GM12875 (cell line): ENCODE measurements at regions not wholly inside any gene's neighbourhood (a gene's known extent, or its start where the extent isn't known, plus 50 kb on each side); places are given as distances from the start of the nearest gene placed in this dataset.
A peak's percentile ranks its signal among the peaks of the same experiment; 100 is the strongest.
"Not testable (repeated sequence)": the region's sequence is repeated elsewhere in the genome, so short reads cannot be mapped to it uniquely, and the experiment has no call there.

Experiments
- H3K4me3 ChIP-seq: one replicate; pipeline ENCODE4 v1.5.1; 2011; ENCODE audit warnings: low read depth, low read length, control low read depth

DNA sequence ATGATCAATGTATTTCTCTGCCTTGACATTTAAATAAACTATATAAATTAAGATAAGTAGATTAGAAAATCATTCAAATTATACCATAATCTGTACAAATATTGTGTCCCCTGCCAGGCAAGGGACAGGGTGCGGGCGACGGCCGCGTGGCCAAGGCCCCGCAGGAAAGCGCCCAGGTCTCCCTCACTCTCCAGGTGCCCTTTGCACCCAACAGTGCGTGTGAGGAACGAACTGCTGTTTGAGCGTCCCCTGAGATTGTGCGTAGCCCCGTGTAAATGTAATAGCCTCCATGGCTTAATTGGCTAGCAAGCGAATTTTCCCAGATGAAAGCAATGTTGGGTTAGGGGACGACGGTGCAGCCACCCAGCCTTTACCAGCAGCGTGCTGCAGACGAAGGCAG lies 161.4 kb downstream of the SYT15 start:
- not testable (repeated sequence) for H3K4me3 ChIP-seq

DNA sequence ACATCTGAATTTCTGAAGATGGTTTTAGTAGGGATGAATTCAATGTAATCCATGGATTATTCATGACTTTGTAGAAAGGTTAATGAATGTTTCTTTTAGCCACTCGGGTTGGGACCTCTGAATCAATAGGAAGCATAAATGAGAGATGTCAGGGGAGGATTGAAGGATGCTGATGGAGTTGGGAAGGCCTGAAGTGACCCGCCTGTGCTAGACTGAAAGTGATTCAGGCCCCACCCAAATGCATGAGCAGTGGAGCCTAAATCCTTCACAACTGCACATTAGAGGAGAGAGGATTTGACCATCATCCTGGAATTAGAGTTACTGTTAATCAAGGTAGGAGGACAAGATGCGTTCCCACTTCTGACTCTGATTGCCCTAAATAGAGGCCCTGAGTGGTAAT lies 162.2 kb upstream of the PTPN20 start:
- H3K4me3 ChIP-seq: not testable (repeated sequence)

DNA sequence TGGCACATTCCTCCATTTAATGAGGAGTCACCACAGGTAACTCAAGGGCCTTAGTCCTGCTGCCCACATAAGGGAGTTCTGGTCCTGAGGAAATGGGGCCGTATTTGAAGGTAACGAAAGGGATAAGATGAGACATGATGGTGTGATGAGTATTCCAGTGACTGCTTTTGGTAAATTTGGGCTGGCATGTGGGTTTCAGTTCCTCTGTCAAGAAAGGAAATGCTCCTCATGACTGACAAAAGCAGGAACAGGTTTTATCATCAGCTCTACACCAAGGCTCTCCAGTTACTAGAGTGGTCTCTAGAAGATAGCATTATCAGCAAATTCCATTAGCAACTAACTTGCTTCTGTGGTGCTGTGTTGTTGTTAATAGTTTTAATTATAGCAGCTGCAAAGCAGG lies 161.8 kb upstream of the PTPN20 start:
- H3K4me3 ChIP-seq: not testable (repeated sequence)

DNA sequence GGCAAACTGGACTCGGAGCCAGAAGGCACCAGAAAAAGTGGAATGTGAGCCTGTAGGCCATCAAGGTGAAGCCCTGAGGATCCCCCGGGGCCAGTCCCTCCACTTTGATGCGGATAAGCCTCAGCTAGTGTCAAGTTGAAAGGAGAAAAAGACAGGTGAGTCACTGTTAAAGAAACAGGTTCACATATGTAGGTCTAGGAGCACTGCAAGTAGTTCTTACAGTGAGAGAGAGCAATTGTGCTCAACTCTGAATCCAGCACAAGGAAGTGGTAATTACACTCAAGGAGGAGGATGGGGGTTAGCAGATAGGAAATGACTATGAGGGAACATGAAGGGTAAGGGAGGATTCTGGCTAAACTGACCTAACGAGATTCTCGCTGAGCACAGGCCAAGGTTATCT lies 157.5 kb upstream of the PTPN20 start:
- not testable (repeated sequence) for H3K4me3 ChIP-seq

DNA sequence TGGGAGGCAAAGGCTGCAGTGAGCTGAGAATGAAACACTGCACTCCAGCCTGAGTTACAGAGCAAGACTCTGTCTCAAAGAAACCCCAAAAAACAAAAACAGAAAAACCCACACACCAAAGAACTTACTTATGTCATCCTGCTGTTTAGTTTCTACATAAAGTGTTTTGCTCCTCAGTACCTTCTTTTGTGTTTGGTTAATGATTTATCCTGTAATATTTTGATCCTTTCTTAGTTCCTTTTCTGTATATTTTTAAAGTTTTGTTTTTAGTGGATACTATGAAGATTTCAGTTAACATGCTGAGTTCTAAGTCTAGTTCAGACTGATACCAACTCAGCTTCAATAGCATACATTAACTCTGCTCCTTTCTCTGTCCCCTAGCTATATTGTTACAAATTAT lies 149.8 kb upstream of the PTPN20 start:
- not testable (repeated sequence) for H3K4me3 ChIP-seq

DNA sequence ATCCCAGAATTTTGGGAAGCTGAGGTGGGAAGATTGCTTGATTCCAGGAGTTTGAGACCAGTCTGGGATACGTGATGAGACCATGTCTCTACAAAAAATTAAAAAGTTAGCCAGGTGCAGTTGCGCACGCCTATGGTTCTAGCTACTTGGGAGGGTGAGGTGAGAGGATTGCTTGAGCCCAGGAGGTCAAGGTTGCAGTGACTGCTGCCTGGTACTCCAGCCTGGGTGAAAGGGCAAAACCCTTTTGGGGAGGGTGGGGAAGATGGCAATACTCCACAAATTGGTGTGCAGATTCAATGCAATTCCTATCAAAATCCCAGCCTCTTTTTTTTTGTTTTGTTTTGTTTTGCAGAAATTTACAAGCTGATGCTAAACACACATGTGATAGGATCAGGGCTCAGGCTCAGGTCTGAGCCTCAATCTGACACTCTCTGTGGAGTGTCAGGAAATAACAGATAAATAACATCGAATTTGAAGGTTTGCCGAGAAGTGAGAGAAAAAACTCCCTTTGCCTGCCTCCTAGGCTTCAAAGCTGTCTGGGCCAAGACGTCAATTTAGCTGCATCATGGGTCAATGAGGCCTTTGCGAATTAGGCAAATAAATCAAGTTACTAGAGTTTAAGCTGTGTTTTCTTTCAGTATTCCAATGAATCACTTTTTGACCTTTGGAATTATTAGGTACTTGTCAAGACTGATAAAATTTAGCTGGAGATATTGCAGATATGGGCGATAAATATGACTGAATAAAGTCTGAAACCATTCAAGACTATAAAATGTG lies 142.5 kb upstream of the PTPN20 start:
- not testable (repeated sequence) for H3K4me3 ChIP-seq

DNA sequence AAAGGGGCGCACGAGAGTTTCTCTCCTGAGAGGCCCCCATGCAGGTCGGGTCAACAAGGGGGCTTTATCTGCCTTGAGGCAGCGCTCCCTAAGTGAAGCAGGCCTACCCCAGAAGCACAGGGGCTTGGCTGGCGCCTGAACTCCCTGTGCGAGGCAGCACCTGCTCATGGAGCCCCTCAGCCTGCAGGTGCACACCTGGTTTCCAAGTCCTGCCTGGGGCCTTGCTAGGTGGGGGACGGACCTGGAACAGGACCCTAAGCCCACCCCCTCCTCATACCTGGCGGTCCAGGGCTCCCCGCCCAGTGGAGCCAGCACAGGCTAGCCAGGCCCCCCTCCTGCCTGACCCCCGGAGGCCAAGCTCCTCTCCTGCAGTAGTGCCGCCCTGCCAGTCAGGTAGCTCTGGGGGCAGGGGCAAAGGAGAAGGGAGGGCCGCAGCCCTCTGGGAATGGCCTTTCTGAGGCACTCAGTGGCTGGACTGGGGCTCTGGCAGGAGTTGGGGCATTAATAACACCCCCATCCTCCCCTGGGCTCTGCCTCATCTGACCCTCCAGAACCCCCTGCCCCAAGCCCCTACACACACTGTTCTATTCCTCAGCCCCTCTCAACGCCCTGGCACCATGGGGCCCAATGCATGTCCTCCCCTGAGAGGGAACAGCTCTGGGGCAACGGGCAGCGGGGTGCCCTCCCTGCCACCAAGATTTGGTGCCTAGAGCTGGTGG lies 137.9 kb upstream of the PTPN20 start:
- not testable (repeated sequence) for H3K4me3 ChIP-seq

DNA sequence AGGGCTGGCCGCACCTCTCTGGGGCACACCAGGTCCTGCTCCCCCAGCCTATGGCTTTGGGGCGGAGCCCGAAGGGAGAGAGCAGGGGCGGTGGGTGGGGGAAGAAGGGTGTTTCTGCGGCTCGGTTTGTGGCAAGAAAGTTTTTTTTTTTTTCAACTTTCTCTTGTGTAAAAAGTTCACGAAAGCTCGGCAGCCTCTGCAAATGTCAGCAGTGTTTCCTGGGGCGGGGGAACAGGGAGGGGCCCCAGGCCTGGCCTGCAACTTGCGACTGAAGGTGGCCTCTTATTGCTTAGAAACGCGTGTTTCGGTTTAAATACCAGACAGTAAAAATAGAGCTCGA lies 137.4 kb upstream of the PTPN20 start:
- H3K4me3 ChIP-seq: not testable (repeated sequence)

DNA sequence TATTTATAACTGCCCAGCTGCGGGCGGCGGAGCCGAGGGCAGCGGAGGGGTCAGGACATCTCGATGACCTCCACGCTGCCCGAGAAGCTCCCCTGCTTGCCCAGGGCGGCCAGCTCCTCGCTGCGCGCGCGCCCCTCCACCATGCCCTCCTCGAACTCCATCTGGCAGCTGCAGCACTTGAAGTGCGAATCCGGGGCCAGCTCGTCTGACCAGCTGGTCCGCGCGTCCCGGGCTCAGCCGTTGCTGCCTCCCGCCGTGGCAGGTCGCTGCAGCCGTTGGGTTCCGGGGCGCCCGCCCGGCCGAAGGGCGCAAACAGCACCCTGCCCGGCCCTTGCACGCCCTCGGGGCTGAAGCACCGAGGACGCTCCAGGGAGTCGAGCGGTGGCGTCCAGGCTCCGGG lies 136.9 kb upstream of the PTPN20 start:
- not testable (repeated sequence) for H3K4me3 ChIP-seq

DNA sequence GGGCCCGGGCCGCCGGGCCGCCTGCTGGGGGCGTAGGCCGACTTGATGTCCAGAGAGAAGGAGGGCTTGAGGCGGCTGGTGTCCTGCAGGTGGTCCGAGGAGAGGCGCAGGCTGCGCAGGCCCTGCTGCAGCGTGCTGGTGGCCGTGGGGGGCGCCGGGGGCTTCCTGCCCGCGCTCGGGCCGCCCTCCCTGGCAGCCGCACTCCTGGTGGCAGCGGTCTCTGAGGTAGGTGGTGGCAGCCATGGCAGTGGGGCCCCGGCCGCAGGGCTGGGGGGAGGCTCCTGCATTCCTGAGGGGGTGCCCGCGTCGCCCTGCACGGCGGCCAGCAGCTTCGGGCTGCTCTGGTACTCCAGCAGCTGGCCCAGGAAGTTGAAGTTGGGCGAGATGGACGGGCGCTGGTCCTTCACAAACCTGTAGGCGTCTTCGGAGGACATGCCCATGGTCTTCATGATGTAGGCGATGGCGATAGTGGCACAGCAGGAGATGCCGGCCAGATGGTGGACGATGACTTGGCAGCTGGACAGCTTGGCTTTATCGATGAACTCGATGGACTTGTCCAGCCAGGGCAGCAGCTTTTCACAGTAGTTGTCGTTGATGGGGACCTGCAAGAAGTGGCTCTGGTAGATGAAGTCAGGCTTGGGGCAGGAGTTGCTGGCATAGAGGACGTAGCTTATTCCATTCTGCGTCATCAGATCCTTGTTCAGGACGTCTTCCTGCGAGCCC lies 136.1 kb upstream of the PTPN20 start:
- not testable (repeated sequence) for H3K4me3 ChIP-seq

DNA sequence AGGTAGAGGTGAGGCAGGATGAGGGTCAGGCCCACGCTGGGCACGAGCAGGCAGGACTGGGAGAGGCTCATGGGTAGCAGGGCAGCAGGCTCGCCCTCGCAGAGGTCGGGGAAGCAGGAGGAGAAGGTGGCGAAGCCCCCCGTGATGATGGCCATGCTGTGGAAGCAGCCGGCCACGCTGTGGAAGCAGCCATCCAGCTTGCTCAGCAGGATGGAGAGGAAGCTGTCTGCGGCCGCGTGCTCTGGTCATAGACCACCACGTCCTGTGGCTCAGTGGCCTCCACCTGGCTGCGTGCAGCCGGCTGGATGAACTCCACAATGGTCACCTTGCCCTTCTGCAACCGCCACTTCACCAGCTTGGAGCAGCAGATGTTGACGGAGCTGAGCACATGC lies 135.6 kb upstream of the PTPN20 start:
- H3K4me3 ChIP-seq: not testable (repeated sequence)

DNA sequence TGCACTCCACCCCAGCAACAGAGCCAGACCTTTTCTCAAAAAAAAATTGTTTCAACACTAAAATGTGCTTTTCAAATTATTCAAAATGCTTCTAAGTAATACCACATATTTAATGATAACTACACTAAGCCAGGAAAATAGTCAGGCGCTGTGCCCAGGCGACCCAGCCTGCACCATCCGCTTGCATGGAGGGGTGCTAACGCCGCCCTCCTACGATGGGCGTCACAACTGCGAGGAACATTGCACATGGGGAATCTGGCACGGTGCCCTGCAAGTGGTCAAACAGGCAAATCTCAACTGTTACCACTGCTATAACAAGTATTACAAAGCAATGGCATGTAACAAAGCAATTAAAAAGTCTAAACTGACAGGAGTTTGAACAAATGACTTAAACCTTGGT lies 131.7 kb upstream of the PTPN20 start:
- not testable (repeated sequence) for H3K4me3 ChIP-seq

DNA sequence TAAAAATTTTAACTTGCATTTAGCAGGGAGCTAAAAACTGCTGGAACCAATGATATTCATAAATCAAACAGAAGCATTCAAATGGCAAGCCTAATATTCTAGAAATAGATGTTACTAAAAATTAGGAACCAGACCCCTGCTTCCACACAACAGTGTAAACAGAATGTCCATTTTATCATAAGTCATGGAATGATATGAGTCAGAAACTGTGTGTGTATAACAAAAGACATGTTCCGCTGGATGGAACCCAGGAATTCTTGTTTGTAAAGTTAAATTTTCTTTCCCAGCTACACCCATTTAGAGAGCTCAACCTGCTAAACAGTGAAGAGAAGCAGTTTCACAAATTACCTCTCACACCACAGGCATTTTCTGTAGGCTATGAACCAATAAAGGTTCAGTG lies 131.1 kb upstream of the PTPN20 start:
- H3K4me3 ChIP-seq: not testable (repeated sequence)

DNA sequence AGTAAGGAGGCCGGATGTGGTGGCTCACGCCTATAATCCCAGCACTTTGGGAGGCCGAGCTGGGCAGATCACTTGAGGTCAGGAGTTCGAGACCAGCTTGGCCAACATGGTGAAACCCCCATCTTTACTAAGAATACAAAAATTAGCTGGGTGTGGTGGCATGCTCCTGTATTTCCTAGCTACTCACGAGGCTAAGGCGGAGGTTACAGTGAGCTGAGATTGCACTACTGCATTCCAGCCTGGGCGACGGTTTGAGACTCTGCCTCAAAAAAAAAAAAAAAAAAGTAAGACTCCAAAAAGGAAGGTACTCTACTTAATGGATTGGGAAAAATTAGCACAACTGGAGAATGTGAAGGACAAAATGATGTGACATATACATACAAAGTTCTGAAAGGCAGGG lies 130.2 kb upstream of the PTPN20 start:
- not testable (repeated sequence) for H3K4me3 ChIP-seq

DNA sequence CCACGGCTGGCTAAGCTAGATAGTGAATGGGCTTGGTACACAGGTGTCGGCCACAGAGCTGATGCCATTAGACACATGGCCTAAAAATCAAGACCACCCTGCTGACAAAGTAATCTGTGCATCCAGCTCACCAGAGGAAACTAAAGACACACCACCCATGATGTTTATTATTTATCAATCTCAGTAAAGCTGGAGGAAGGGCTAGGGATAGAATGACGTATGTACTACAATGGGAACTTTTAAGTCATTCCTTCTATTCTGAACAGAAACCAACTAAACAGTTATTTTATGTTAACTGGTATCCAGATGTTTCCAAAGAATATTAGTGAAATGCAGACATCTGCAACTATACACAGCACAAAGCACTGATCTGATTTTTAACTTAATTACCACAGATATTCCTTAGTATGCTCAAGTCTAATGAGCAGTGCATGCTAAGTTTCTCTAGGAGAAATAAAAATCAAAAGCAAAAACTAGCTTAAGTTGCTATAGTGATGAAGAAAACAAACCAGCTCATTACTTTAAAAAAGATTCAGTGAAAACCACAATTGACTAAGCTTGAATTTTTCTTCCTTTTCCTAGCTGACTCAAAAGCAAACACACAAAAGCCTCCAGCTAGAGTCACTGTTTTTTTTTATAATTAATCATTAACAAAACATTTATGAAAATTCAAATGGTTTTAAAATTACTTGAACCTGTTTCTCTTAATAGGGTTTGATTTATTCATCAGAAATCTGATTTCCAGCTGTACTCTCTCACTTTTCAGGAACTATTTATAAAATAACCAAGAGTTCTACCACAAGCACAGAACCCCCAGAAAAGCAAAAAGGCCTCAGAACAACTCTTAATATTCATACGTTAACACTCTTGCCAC lies 129.0 kb upstream of the PTPN20 start:
- not testable (repeated sequence) for H3K4me3 ChIP-seq

DNA sequence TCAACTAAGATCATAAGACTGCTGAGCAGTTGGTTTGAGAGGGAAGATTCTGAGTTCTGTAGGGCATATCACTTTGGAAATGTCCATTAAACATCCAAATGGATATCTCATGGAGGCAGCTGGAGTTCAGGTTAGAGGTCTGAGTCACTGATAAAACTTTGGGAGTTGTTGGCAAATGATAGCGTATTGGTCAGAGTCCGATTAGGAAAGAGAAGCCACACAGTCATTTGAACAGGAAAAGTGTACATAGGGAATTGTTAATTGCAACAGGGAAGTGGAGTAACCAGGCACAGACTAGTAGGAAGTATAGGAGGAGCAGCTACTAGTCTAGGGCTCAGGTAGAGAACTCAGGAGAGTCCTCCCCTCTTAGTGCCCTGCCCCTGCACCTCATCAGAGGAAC lies 126.6 kb upstream of the PTPN20 start:
- H3K4me3 ChIP-seq: not testable (repeated sequence)

DNA sequence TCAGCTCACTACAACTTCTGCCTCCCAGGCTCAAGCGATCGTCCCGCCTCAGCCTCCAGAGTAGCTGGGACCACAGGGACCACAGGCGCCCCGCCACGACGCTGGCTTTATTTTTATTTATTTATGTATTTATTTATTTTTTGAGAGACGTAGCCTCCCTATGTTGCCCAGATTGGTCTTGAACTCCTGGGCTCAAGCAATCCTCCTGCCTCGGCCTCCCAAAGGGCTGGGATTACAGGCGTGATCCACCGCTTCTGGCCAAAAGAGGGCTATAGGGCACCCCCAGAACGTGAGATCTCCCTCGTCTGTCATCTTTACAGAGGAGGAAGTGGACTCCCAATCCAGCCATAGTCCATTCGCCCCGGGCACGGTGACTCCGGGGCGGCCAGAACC lies 125.1 kb upstream of the PTPN20 start:
- H3K4me3 ChIP-seq: peak overlapping the region; percentile 8

DNA sequence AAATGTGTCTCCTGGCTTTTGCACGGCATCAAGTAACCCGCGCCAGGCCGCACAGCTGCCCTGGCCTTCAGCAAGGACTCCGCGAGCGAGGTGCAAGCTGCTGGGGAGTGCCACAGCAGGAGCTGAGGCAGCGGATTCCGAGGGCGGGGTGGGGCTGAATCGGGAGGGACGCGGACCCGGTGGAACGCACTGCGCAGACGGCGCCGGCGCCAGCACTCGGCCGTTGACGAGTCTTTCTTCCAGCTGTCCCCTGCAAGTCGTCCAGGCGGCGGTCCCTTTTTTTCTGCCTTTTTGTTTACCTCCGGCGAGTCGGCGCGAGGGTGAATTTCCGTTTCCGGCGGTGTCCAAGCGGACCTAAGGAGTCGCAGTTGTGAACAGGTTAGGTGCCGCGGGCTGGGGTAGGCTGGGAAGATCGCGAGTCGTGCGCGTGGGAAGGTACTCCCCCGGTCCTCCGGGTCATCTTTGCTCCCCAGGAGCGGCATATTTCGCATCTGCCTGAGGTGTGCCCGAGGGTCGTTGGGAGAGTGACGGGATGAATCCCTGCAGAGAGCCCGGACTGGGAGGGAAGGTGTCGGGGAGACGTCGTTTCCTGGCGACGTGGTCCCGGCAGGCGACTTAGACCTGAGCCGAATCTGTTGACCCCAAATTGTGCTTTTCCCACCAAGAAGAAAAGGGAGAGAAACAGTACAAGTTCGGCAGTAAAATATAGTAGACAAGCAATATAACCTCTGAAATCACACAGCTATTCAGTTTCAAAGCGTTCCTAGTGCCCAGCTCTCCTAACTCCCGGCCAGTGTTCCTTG lies 124.5 kb upstream of the PTPN20 start:
- H3K4me3 ChIP-seq: peak overlapping the region; percentile 76
